ENCODE measurements at regions not wholly inside any gene's neighbourhood (a gene's known extent, or its start where the extent isn't known, plus 50 kb on each side); places are given as distances from the start of the nearest gene placed in this dataset.
"Not testable (repeated sequence)": the region's sequence is repeated elsewhere in the genome, so short reads cannot be mapped to it uniquely, and the experiment has no call there.

GRCh38 chr1:157460381-157460780 is 91.9 kb downstream of the FCRL5 start:
- FAIRE-seq = no peak

DNA sequence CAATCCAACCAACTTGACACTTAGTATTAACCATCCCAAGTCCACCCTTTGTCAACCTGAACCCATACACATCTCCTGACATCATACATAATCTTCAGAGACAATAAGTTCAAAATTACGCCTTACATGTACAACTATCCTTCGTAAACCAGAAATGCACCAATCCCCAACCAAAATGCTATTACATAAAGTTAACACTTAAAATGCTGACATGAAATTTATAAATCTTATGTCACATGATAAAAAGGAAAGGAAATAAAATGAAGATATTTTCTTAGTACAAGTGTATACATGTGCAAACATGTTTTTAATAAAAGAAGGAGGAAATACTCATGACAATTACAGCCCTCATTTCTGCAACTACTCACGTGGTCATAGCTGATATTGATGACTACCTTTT is 95.0 kb downstream of the FCRL5 start:
- no peak for FAIRE-seq

- no peak for FAIRE-seq
Measured at GRCh38 chr1:157455318-157455717, 97.0 kb downstream of the FCRL5 start.

DNA sequence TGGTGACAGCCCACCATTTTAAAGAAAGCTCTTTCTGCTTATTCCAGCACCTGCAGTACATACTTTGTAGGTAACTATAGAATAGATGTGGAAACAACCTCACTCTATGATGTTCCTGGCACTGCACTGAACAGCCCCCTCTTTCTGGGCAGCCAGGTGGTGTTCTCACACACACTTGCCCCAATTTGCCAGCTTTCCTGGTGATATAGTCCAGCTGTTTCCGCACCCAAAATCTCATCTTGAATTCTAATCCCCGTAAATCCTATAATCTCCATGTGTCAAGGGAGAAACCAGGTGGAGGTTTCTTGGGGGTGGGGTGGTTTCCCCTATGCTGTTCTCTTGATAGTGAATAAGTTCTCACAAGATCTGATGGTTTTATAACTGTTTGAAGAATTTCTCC is 102.2 kb downstream of the FCRL5 start:
- no peak for FAIRE-seq

DNA sequence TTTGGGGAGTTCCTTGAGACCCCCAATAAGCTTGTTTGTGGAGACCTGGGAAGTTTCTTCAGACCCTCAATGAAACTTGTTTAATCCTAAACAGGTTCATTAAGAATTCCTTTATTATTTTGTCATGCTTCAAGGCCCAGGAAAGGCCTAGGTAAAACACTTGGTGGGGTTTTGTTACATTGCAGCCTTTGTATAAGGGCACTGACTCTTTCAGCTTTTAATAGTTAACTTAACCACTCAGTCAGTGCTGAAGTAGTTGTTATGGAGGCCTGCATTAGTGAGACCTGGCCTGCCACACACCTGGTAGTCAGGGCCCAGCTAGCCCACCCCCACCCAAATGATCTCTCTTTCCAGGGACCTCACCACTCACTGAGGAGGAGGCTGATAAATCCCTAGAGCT is 103.7 kb downstream of the FCRL5 start:
- FAIRE-seq = no peak

- not testable (repeated sequence) for FAIRE-seq
Measured at GRCh38 chr1:157446356-157446755, 106.0 kb downstream of the FCRL5 start.

- FAIRE-seq = not testable (repeated sequence)
Measured at GRCh38 chr1:157445616-157446140, 106.6 kb downstream of the FCRL5 start.

DNA sequence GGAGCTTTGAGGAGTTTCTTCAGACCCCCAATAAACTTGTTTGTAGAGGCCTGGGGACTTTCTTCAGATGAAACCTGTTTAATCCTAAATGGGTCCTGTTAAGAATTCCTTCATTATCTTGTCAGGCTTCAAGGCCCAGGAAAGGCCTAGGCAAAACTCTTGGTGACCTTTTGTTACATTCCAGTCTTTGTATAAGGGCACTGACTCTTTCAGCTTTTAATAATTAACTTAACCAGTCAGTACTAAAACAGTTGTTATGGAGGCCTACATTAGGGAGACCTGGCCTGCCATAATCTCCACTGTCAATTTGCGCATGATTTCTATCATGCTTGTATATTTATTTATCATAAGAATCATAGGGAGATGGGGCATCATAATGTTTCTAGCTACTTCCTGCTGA is 110.2 kb downstream of the FCRL5 start:
- FAIRE-seq = no peak

DNA sequence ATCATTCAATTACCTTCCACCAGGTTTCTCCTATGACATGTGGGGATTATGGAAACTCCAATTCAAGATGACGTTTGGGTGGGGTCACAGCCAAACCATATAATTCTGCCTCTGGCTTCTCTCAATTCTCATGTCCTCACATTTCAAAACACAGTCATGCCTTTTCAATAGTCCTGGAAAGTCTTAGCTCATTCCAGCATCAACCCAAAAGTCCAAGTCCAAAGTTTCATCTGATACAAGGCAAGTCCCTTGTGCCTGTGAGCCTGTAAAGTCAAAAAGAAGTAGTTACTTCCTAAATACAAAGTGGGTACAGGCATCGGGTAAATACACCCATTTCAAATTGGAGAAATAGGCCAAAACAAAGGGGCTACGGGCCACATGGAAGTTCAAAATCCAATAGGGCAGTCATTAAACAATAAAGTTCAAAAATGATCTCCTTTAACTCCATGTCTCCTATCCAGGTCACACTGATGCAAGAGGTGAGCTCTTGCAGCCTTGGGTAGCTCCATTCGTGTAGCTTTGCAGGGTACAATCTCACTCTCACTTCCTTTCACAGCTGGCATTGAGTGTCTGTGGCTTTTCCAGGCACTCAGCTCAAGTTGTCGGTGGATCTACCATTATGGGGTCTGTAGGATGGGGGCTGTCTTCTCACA is 112.9 kb downstream of the FCRL5 start:
- no peak for FAIRE-seq

DNA sequence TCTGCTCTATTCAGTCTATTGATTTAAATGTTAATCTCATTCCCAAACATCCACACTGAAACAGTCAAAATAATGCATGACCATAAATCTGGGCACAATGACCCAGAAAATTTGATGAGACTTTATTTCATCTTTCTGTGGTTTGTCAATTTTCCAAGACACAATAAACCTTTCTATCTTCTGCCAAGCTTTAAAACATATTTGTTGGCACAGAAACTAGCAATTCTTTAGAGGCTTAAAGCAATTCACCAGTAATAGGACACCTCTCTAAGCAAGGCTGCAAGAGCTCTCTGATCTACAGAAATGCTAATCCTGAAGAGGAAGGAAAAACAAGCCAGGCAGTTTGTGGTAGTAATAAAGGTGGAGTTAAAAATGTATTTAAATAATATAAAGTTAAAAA is 113.7 kb downstream of the FCRL5 start:
- no peak for FAIRE-seq

DNA sequence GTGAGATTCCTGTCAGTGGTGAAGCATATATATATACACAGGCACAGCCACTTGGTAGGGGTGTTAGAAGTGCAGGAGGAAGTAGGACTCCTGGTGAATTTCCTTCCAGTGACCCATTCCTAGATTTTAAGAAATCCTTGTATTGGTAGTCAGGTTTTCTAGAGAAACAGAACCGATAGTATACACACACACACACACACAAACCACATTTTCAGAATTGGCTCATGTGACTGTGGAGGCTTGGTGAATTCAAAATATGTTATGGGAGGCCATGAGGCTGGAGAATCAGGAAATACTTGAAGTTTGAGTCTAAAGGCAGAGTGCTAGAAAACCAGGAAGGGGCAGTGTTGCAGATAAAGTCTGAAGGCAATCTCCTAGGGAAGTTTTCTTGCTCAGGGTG is 114.2 kb downstream of the FCRL5 start:
- FAIRE-seq = no peak

GRCh38 chr1:157437296-157437695 is 115.0 kb downstream of the FCRL5 start:
- FAIRE-seq = no peak

- no peak for FAIRE-seq
Measured at GRCh38 chr1:157431751-157432150, 120.6 kb downstream of the FCRL5 start.

GRCh38 chr1:157429601-157430240 is 122.6 kb downstream of the FCRL5 start:
- FAIRE-seq = no peak

- FAIRE-seq = not testable (repeated sequence)
Measured at GRCh38 chr1:157423764-157424163, 128.6 kb downstream of the FCRL5 start.

DNA sequence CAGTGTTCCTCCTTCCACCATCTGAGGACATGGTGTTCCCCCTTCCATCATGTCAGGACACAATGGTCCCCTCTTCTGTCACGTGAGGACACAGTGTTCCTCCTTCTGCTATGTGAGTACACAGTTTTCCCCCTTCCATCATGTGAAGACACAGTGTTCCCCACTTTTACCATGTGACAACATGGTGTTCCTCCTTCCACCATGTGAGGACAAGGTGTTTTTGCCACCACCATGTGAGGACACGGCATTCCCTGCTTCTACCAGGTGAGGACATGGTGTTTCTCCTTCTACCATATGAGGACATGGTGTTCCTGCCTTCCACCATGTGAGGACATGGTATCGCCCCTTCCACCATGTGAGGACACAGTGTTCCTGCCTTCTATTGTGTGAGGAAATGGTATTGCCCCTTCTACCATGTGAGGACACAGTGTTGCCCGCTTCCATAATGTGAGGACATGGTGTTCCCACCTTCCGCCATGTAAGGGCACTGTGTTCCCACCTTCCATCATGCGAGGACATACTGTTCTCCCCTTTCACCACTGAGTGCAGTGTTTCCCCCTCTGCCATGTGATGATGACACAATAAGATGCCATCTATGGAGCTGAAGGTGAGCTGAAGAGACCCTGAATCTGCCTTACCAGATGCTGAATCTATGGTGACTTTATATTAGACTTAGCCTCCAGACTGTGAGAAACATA is 132.3 kb downstream of the FCRL5 start:
- FAIRE-seq = no peak

DNA sequence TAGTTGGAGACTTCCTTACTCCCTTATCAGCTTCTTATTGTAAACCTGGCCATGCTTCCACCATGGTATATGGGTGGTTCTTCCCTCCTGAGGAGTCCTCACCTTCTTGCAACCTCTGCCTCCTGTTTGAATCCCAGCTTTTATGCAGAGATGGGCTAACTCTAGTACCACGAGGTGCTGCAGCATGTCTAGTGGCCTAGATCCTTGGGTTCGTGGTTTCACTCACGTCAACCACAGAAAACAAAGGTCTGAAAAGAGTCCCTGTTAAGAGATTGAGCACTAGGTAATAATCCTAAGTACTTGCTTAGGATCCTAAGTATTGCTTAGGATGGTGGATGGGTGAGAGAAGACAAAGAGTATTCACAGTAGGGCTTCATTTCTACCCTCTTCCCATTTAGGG is 133.7 kb downstream of the FCRL5 start:
- FAIRE-seq = no peak

DNA sequence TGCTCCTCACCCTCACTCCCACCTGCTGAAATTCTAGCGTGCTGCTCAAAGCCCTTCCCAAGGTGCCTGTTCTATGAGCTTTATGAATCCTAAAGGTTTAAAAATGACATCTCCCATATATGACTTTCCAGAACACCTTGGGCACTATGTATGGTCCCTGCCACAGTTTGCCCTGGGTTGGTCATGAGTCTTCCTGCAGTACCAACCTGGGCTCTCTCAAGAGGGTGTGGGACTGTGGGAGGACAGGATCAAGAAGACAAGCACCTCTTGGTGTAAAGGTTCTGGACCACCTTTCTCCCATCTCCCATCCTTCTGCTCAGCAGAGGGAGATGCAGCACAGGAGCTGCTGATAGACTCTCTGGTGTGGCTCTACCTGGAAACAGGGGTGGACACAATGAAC is 134.1 kb downstream of the FCRL5 start:
- no peak for FAIRE-seq

DNA sequence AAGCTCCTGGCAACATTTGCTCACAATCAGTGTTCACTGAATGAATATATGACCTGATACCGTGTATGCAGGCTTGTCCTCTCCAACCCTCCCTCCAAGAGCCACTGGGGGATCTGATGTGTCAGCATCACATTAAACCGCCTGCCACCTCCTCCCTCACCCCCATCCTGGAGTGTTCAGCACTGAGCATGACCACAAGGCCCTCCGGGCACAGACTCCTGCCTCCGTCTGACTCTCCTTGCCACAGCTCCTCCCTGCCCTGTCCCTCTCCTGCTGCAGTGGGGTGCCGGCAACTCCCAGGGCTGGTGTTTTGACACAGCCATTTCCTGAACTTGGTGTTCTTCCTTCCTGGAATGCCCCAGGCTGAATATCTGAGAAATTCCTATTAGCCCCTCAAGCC is 136.7 kb downstream of the FCRL5 start:
- no peak for FAIRE-seq

DNA sequence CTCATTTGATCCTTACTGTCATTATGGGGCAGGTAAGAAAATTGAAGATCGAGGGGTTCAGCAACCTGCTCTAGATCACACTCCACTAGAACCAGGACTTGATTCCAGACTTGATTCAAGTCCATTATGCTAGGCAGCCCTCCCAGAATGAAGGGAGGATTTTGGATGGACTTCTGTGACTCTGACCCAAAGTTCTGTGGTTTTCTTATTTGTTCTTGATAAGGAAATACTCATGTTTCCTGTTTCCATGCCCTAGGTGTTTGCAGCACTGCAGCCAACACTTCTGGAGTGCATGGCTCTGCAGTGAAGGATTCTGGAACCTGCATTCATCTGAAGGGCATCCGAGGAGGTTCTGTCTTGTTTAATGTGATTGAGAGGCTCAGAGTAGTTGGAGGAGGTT is 140.0 kb downstream of the FCRL5 start:
- FAIRE-seq = no peak

GRCh38 chr1:157411769-157412168 is 140.5 kb downstream of the FCRL5 start:
- FAIRE-seq = no peak

DNA sequence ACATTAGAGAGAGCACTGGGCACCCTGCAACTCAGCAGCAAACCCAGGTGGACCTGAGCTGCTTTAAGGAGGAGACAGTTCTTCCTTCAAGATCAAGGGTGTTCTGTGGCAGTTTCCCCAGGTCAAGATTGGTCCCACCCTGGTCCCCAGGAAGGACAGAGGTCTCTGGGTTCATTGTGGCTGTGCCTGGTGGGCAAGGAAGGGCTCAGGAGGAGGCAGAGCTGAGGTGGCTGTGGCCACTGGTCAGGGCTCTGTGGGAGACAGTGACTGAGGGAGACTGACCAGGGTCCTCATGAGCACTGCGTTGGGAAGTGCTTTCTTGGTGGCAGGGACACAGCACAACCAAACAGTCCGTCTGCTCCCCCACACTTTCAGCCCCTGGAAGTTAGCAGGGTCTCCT is 141.3 kb downstream of the FCRL5 start:
- no peak for FAIRE-seq

GRCh38 chr1:157410457-157410856 is 141.9 kb downstream of the FCRL5 start:
- no peak for FAIRE-seq

GRCh38 chr1:157409927-157410326 is 142.4 kb downstream of the FCRL5 start:
- FAIRE-seq = no peak
